ENCODE measurements at regions not wholly inside any gene's neighbourhood (a gene's known extent, or its start where the extent isn't known, plus 50 kb on each side); places are given as distances from the start of the nearest gene placed in this dataset.

DNA sequence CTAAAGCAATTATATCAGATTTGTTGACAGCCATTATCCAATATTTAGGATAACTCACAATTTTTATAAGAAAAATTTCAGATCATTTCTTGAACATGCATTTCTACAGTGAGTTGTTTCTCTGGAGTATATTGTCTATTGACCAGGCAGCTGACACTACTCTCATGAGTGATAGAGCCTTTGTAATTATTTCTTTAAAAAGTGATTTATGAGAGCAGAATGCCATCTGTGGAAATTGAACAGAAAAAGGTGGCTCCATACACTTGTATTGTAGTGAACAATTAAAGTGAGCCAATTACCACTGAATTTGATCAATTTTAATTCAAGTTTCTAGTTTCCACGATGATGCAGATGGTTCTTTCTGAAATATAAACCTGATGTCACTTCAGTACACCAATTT, 855.4 kb downstream of the TAF11L14 start:
- Mint-ChIP-seq H3K9me3 (no peaks in the 10 kb centered on the region), H3K27me3 (ENCODE audit: insufficient read depth) (no peaks in the 10 kb centered on the region), H3K4me1 (peaks cover 16% of the 10 kb centered on the region), H3K27ac (no peak overlapping the region), H3K36me3 (ENCODE audit: low read depth) (no peaks in the 10 kb centered on the region), H3K4me3 (no peak overlapping the region)
- no peaks in the 10 kb centered on the region for H3K9me3 ChIP-seq (ENCODE audit: control insufficient read depth, low read length)
- 91% methylated on average over 1 of the region's 1 CpG; no CpG with 5 or more reads in 1 of the 2 experiments for WGBS, 2 experiments (ENCODE audit: insufficient coverage in 1 of 2, insufficient read length in 1 of 2)
- no peaks in the 10 kb centered on the region for H3K27me3 ChIP-seq (ENCODE audit: control insufficient read depth, insufficient read depth, low read length, poor library complexity, severe bottlenecking)
- no peaks in the 10 kb centered on the region for H3K4me1 ChIP-seq (ENCODE audit: control insufficient read depth, insufficient read depth, low read length)
- no peak overlapping the region for H3K4me3 ChIP-seq (ENCODE audit: low read length)
- DNase-seq, result no peak
- TF ChIP-seq, protein P1, sequence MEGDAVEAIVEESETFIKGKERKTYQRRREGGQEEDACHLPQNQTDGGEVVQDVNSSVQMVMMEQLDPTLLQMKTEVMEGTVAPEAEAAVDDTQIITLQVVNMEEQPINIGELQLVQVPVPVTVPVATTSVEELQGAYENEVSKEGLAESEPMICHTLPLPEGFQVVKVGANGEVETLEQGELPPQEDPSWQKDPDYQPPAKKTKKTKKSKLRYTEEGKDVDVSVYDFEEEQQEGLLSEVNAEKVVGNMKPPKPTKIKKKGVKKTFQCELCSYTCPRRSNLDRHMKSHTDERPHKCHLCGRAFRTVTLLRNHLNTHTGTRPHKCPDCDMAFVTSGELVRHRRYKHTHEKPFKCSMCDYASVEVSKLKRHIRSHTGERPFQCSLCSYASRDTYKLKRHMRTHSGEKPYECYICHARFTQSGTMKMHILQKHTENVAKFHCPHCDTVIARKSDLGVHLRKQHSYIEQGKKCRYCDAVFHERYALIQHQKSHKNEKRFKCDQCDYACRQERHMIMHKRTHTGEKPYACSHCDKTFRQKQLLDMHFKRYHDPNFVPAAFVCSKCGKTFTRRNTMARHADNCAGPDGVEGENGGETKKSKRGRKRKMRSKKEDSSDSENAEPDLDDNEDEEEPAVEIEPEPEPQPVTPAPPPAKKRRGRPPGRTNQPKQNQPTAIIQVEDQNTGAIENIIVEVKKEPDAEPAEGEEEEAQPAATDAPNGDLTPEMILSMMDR (conservative IDR thresholded peaks at IDR 0.05), result no peak
- no peak overlapping the region for H3K9ac ChIP-seq (ENCODE audit: extremely low read depth, low read length, poor library complexity, severe bottlenecking)
- no peak overlapping the region for H3K27ac ChIP-seq (ENCODE audit: low read depth, low read length)
- H3K36me3 ChIP-seq (ENCODE audit: control insufficient read depth, insufficient read depth, low read length), result no peaks in the 10 kb centered on the region

DNA sequence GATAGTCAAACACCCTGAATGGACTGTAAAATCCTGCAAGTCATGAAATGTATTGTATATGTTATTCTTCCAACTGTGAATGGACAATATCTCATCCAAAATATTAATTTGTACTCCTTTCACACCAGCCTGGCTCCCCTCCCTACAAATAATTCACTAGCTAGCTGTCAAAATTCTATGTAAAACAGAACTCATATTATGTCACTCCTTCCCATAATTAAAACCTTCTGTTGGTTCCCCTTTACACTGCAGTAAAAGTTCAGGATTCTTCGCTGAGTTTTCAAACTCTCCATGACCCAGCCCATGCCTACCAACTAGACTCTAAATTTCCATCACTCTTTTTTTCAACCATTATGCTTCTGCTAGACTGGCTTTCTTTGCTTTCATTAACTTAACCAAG, 857.1 kb downstream of the TAF11L14 start:
- H3K9me3 Mint-ChIP-seq, result peaks cover 6% of the 10 kb centered on the region
- H3K36me3 Mint-ChIP-seq (ENCODE audit: low read depth), result peaks cover 3% of the 10 kb centered on the region
- peaks cover 16% of the 10 kb centered on the region for H3K4me1 Mint-ChIP-seq
- Histone ChIP-seq H3K9me3 (ENCODE audit: control insufficient read depth, low read length) (peaks cover 6% of the 10 kb centered on the region), H3K36me3 (ENCODE audit: control insufficient read depth, insufficient read depth, low read length) (no peaks in the 10 kb centered on the region), H3K27me3 (ENCODE audit: control insufficient read depth, insufficient read depth, low read length, poor library complexity, severe bottlenecking) (no peaks in the 10 kb centered on the region), H3K9ac (ENCODE audit: extremely low read depth, low read length, poor library complexity, severe bottlenecking) (no peak overlapping the region), H3K4me3 (ENCODE audit: low read length) (no peak overlapping the region), H3K4me1 (ENCODE audit: control insufficient read depth, insufficient read depth, low read length) (no peaks in the 10 kb centered on the region), H3K27ac (ENCODE audit: low read depth, low read length) (no peak overlapping the region)
- no peak overlapping the region for H3K27ac Mint-ChIP-seq
- 86 to 95% methylated on average over 1 of the region's 1 CpG for WGBS, 2 experiments (ENCODE audit: insufficient coverage in 1 of 2, insufficient read length in 1 of 2)
- TF ChIP-seq, protein P1 (conservative IDR thresholded peaks at IDR 0.05), result no peak
- no peak overlapping the region for H3K4me3 Mint-ChIP-seq
- no peak for DNase-seq
- H3K27me3 Mint-ChIP-seq (ENCODE audit: insufficient read depth), result no peaks in the 10 kb centered on the region

DNA sequence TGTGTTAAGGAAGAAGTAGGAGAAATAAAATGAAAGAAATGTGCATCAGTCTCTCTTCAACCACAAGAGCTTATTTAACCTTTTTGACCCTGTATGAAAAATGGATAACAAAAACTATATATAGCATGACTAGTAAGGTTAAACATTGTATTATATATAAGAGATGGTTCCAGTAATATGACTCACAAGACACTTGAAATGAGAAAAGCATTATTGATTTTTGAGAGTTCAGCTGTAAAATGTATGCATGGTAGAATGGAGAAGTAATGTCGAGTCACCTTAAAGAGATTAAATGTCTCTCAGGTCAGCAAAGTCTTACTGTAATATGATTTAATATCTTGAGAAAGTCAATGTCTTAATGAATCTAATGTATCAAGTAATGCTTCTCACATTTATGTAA, 860.9 kb downstream of the TAF11L14 start:
- Mint-ChIP-seq H3K27me3 (ENCODE audit: insufficient read depth) (no peaks in the 10 kb centered on the region), H3K4me1 (peaks cover 7% of the 10 kb centered on the region), H3K36me3 (ENCODE audit: low read depth) (peaks cover 10% of the 10 kb centered on the region), H3K27ac (no peak overlapping the region), H3K9me3 (peaks cover 14% of the 10 kb centered on the region), H3K4me3 (no peak overlapping the region)
- H3K9me3 ChIP-seq (ENCODE audit: control insufficient read depth, low read length), result peaks cover 20% of the 10 kb centered on the region
- H3K4me3 ChIP-seq (ENCODE audit: low read length), result no peak overlapping the region
- H3K4me1 ChIP-seq (ENCODE audit: control insufficient read depth, insufficient read depth, low read length), result no peaks in the 10 kb centered on the region
- H3K9ac ChIP-seq (ENCODE audit: extremely low read depth, low read length, poor library complexity, severe bottlenecking), result no peak overlapping the region
- TF ChIP-seq, protein P1 (conservative IDR thresholded peaks at IDR 0.05), result no peak
- WGBS, 2 experiments (ENCODE audit: insufficient coverage in 1 of 2, insufficient read length in 1 of 2), result 76 to 80% methylated on average over 1 of the region's 1 CpG
- H3K27ac ChIP-seq (ENCODE audit: low read depth, low read length), result no peak overlapping the region
- no peak for DNase-seq
- no peaks in the 10 kb centered on the region for H3K36me3 ChIP-seq (ENCODE audit: control insufficient read depth, insufficient read depth, low read length)
- no peaks in the 10 kb centered on the region for H3K27me3 ChIP-seq (ENCODE audit: control insufficient read depth, insufficient read depth, low read length, poor library complexity, severe bottlenecking)

Measured in endodermal cell (in vitro differentiated cells).